Colonic mucosa (tissue), 4 donors: ENCODE measurements at regions not wholly inside any gene's neighbourhood (a gene's known extent, or its start where the extent isn't known, plus 50 kb on each side); places are given as distances from the start of the nearest gene placed in this dataset.

Experiments used
- DNase-seq: peaks from one replicate; pipeline ENCODE4 v3.0.0-alpha.2; 2020
- H3K27ac ChIP-seq: fragments of 200-600 bp; one replicate; pipeline ENCODE4 v1.8.0; 2021
- H3K27me3 ChIP-seq: fragments of 200-600 bp; one replicate; pipeline ENCODE4 v1.8.0; 2021
- H3K36me3 ChIP-seq: fragments of 200-600 bp; one replicate; pipeline ENCODE4 v1.8.0; 2021
- H3K4me1 ChIP-seq: fragments of 200-600 bp; one replicate; pipeline ENCODE4 v1.8.0; 2021; ENCODE audit warnings: mild to moderate bottlenecking
- H3K4me3 ChIP-seq: fragments of 200-600 bp; one replicate; pipeline ENCODE4 v1.8.0; 2021
- H3K9ac ChIP-seq, 2 donors: one replicate each; pipeline ENCODE4 v1.7.0; 2013; ENCODE audit warnings: control low read depth in 2 of 2, low read depth in 2 of 2, low read length in 2 of 2
- H3K9me3 ChIP-seq: fragments of 200-600 bp; one replicate; pipeline ENCODE4 v1.8.0; 2021
- CTCF ChIP-seq: fragments of 200-600 bp; IDR thresholded peaks from one replicate; pipeline ENCODE4 v1.8.0; 2022; ENCODE audit warnings: antibody characterized with exemption, mild to moderate bottlenecking
- intact Hi-C: fragments of 100-400 bp; cut with DNase I; formaldehyde crosslinking; loops from one replicate; pipeline ENCODE4 v1.14.1; 2022
- donor health status: healthy.
- donor health status: DM: no; HTN: no; CAD: no.
- donor health status: DM: no; HTN: no; CAD: no.

- Histone ChIP-seq H3K4me3 (no peak overlapping the region), H3K4me1 (no peaks in the 10 kb centered on the region), H3K9me3 (no peaks in the 10 kb centered on the region), H3K36me3 (no peaks in the 10 kb centered on the region), H3K27ac (no peak overlapping the region), H3K27me3 (no peaks in the 10 kb centered on the region), H3K9ac (no peak overlapping the region)
- intact Hi-C loops: no loop called here
- TF ChIP-seq CTCF: no peak
- DNase-seq: no peak
Measured at GRCh38 chr6:155854787-155855186, 399.1 kb upstream of the NOX3 start.

- no peaks in the 10 kb centered on the region for H3K9me3 ChIP-seq
- no peaks in the 10 kb centered on the region for H3K27me3 ChIP-seq
- no peaks in the 10 kb centered on the region for H3K36me3 ChIP-seq
- intact Hi-C loops: no loop called here
- H3K27ac ChIP-seq: no peak overlapping the region
- no peak overlapping the region for H3K9ac ChIP-seq
- no peak for DNase-seq
- no peak overlapping the region for H3K4me3 ChIP-seq
- no peaks in the 10 kb centered on the region for H3K4me1 ChIP-seq
- TF ChIP-seq CTCF: no peak
Measured at GRCh38 chr6:155853011-155853410, 397.4 kb upstream of the NOX3 start.

GRCh38 chr6:155850408-155850841, 394.8 kb upstream of the NOX3 start:
- Histone ChIP-seq H3K27me3 (no peaks in the 10 kb centered on the region), H3K4me3 (no peak overlapping the region), H3K4me1 (no peaks in the 10 kb centered on the region), H3K27ac (no peak overlapping the region), H3K9ac (no peak overlapping the region), H3K9me3 (no peaks in the 10 kb centered on the region), H3K36me3 (no peaks in the 10 kb centered on the region)
- intact Hi-C loops: no loop called here
- no peak for TF ChIP-seq CTCF
- no peak for DNase-seq

- TF ChIP-seq CTCF: no peak
- DNase-seq: no peak
Measured at GRCh38 chr6:155847711-155848110, 392.1 kb upstream of the NOX3 start.

GRCh38 chr6:155837474-155837873, 381.8 kb upstream of the NOX3 start:
- H3K36me3 ChIP-seq: no peaks in the 10 kb centered on the region
- TF ChIP-seq CTCF: no peak

More at GRCh38 chr6:155847711-155848110, 392.1 kb upstream of the NOX3 start:
- Histone ChIP-seq H3K4me1 (no peaks in the 10 kb centered on the region), H3K27ac (no peak overlapping the region), H3K9me3 (no peaks in the 10 kb centered on the region), H3K9ac (no peak overlapping the region), H3K27me3 (no peaks in the 10 kb centered on the region), H3K36me3 (no peaks in the 10 kb centered on the region), H3K4me3 (no peak overlapping the region)
- intact Hi-C loops: no loop called here

GRCh38 chr6:155832596-155832995, 377.0 kb upstream of the NOX3 start:
- Histone ChIP-seq H3K4me1 (no peaks in the 10 kb centered on the region), H3K36me3 (no peaks in the 10 kb centered on the region), H3K27ac (no peak overlapping the region), H3K9ac (no peak overlapping the region), H3K9me3 (no peaks in the 10 kb centered on the region), H3K4me3 (no peak overlapping the region), H3K27me3 (no peaks in the 10 kb centered on the region)
- intact Hi-C loops: no loop called here
- no peak for TF ChIP-seq CTCF
- no peak for DNase-seq

More at GRCh38 chr6:155837474-155837873, 381.8 kb upstream of the NOX3 start:
- Histone ChIP-seq H3K27me3 (no peaks in the 10 kb centered on the region), H3K4me3 (no peak overlapping the region), H3K4me1 (no peaks in the 10 kb centered on the region), H3K9ac (no peak overlapping the region), H3K27ac (no peak overlapping the region), H3K9me3 (no peaks in the 10 kb centered on the region)
- DNase-seq: no peak
- intact Hi-C loops: no loop called here
